HEK293 (cell line): ENCODE measurements at regions not wholly inside any gene's neighbourhood (a gene's known extent, or its start where the extent isn't known, plus 50 kb on each side); places are given as distances from the start of the nearest gene placed in this dataset.

Experiments used
- MYNN ChIP-seq: fragments of 450-650 bp; formaldehyde crosslinking; IDR thresholded peaks from 2 replicates; pipeline ENCODE4 v1.5.1; 2016; ENCODE audit warnings: missing biosample characterization, missing genetic modification characterization, borderline replicate concordance
- RBAK ChIP-seq: fragments of 450-650 bp; formaldehyde crosslinking; IDR thresholded peaks from 2 replicates; pipeline ENCODE4 v1.5.1; 2016; ENCODE audit warnings: missing biosample characterization, missing genetic modification characterization
- ZFP69B ChIP-seq: fragments of 450-650 bp; formaldehyde crosslinking; IDR thresholded peaks from 2 replicates; pipeline ENCODE4 v1.5.1; 2016; ENCODE audit warnings: missing biosample characterization, missing genetic modification characterization
- ZNF138 ChIP-seq: fragments of 450-650 bp; formaldehyde crosslinking; IDR thresholded peaks from 2 replicates; pipeline ENCODE4 v1.5.1; 2016; ENCODE audit warnings: missing biosample characterization, missing genetic modification characterization, borderline replicate concordance
- ZNF449 ChIP-seq: fragments of 450-650 bp; formaldehyde crosslinking; IDR thresholded peaks from 2 replicates; pipeline ENCODE4 v1.5.1; 2017; ENCODE audit warnings: missing biosample characterization, mild to moderate bottlenecking, missing genetic modification characterization, moderate library complexity
- ZNF580 ChIP-seq: fragments of 450-650 bp; formaldehyde crosslinking; IDR thresholded peaks from 2 replicates; pipeline ENCODE4 v1.5.1; 2016; ENCODE audit warnings: missing biosample characterization, missing genetic modification characterization
- ZNF692 ChIP-seq: fragments of 450-650 bp; formaldehyde crosslinking; IDR thresholded peaks from 2 replicates; pipeline ENCODE4 v1.5.1; 2016; ENCODE audit warnings: missing biosample characterization, missing genetic modification characterization
- ZSCAN16 ChIP-seq: fragments of 450-650 bp; formaldehyde crosslinking; IDR thresholded peaks from 2 replicates; pipeline ENCODE4 v1.5.1; 2016; ENCODE audit warnings: missing biosample characterization, missing genetic modification characterization
- TF ChIP-seq, protein P1 (sequence below): fragments of 450-650 bp; formaldehyde crosslinking; IDR thresholded peaks from 2 replicates; pipeline ENCODE4 v1.5.1; 2016; ENCODE audit warnings: missing biosample characterization, missing genetic modification characterization
- TF ChIP-seq, protein P2 (sequence below): fragments of 450-650 bp; formaldehyde crosslinking; IDR thresholded peaks from 2 replicates; pipeline ENCODE4 v1.5.1; 2016; ENCODE audit warnings: missing biosample characterization, missing genetic modification characterization

- TF ChIP-seq ZNF138 (tag by site-specific recombination) (no peak), ZSCAN16 (no peak), ZFP69B (tag by site-specific recombination) (no peak), RBAK (tag by site-specific recombination) (no peak), MYNN (tag by site-specific recombination) (no peak), ZNF692 (tag by site-specific recombination) (no peak), ZNF449 (tag by site-specific recombination) (no peak), ZNF580 (tag by site-specific recombination) (no peak)
- TF ChIP-seq, protein P1, sequence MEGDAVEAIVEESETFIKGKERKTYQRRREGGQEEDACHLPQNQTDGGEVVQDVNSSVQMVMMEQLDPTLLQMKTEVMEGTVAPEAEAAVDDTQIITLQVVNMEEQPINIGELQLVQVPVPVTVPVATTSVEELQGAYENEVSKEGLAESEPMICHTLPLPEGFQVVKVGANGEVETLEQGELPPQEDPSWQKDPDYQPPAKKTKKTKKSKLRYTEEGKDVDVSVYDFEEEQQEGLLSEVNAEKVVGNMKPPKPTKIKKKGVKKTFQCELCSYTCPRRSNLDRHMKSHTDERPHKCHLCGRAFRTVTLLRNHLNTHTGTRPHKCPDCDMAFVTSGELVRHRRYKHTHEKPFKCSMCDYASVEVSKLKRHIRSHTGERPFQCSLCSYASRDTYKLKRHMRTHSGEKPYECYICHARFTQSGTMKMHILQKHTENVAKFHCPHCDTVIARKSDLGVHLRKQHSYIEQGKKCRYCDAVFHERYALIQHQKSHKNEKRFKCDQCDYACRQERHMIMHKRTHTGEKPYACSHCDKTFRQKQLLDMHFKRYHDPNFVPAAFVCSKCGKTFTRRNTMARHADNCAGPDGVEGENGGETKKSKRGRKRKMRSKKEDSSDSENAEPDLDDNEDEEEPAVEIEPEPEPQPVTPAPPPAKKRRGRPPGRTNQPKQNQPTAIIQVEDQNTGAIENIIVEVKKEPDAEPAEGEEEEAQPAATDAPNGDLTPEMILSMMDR = no peak
- TF ChIP-seq, protein P2, sequence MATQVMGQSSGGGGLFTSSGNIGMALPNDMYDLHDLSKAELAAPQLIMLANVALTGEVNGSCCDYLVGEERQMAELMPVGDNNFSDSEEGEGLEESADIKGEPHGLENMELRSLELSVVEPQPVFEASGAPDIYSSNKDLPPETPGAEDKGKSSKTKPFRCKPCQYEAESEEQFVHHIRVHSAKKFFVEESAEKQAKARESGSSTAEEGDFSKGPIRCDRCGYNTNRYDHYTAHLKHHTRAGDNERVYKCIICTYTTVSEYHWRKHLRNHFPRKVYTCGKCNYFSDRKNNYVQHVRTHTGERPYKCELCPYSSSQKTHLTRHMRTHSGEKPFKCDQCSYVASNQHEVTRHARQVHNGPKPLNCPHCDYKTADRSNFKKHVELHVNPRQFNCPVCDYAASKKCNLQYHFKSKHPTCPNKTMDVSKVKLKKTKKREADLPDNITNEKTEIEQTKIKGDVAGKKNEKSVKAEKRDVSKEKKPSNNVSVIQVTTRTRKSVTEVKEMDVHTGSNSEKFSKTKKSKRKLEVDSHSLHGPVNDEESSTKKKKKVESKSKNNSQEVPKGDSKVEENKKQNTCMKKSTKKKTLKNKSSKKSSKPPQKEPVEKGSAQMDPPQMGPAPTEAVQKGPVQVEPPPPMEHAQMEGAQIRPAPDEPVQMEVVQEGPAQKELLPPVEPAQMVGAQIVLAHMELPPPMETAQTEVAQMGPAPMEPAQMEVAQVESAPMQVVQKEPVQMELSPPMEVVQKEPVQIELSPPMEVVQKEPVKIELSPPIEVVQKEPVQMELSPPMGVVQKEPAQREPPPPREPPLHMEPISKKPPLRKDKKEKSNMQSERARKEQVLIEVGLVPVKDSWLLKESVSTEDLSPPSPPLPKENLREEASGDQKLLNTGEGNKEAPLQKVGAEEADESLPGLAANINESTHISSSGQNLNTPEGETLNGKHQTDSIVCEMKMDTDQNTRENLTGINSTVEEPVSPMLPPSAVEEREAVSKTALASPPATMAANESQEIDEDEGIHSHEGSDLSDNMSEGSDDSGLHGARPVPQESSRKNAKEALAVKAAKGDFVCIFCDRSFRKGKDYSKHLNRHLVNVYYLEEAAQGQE (tag by site-specific recombination) = no peak
Measured at GRCh38 chr3:72171463-72171881, 386.5 kb upstream of the PROK2 start.
